ENCODE measurements at regions not wholly inside any gene's neighbourhood (a gene's known extent, or its start where the extent isn't known, plus 50 kb on each side); places are given as distances from the start of the nearest gene placed in this dataset.
"Not testable (repeated sequence)": the region's sequence is repeated elsewhere in the genome, so short reads cannot be mapped to it uniquely, and the experiment has no call there.

DNA sequence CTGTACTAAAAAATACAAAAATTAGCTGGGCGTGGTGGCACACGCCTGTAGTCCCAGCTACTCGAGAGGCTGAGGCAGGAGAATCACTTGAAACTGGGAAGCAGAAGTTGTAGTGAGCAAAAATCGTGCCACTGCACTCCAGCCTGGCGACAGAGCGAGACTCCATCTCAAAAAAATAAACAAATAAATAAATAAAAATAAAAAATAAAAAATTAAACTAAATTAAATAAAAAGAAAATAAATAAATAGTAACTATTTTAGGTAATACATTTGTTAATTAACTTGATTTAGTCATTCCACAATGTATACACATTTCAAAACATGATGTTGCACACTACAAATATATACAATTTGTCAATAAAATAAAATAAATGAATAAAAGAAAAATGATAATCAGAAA lies 116.3 kb upstream of the RFX3 start:
- H3K9me3 Mint-ChIP-seq; H3K4me1 Mint-ChIP-seq; H3K9me3 ChIP-seq (ENCODE audit: control insufficient read depth in 1 of 2, low read length in 2 of 2); H3K27me3 Mint-ChIP-seq; H3K27me3 ChIP-seq (ENCODE audit: insufficient read depth, low read length); H3K36me3 Mint-ChIP-seq; H3K36me3 ChIP-seq (ENCODE audit: insufficient read depth, low read length); H3K4me1 ChIP-seq (ENCODE audit: insufficient read depth, low read length); CTCF ChIA-PET (ENCODE audit: partially characterized antibody); H3K27ac Mint-ChIP-seq; H3K4me3 Mint-ChIP-seq; intact Hi-C loops (cut with micrococcal nuclease); DNase-seq; H3K27ac ChIP-seq (ENCODE audit: low read depth, low read length); POLR2A ChIA-PET (ENCODE audit: partially characterized antibody); H3K4me3 ChIP-seq (ENCODE audit: low read length in 2 of 2): not testable (repeated sequence)

DNA sequence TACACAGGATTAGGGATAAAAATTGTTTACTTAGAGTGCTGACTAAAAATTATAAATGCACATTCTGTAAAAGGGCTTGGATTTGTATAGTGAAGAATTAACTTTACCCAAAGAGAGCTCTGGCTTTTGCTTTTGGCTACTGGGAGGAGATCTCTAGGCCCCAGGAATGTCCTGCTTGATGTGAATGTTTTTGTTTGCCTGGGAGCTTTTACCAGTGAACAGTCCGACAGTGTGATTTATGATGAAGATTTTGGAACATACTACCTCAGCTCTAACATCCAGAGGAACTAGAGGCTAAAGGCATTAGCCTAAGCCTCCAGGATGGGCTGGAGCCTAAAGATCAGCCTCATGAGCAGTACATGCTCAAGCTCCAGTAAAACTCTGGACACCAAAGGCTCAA lies 103.7 kb upstream of the RFX3 start:
- Mint-ChIP-seq H3K36me3 (peaks cover 18 to 38% of the 10 kb centered on the region in 2 donors), H3K27me3 (no peaks in the 10 kb centered on the region), H3K27ac (no peak overlapping the region), H3K4me1 (no peaks in the 10 kb centered on the region), H3K4me3 (no peak overlapping the region), H3K9me3 (peaks cover 0 to 12% (median 4%) of the 10 kb centered on the region in 8 donors)
- H3K4me1 ChIP-seq (ENCODE audit: insufficient read depth, low read length) = no peaks in the 10 kb centered on the region
- no peak overlapping the region for H3K27ac ChIP-seq (ENCODE audit: low read depth, low read length)
- no peak overlapping the region for H3K4me3 ChIP-seq (ENCODE audit: low read length in 2 of 2)
- no peaks in the 10 kb centered on the region for H3K36me3 ChIP-seq (ENCODE audit: insufficient read depth, low read length)
- ChIA-PET CTCF (ENCODE audit: partially characterized antibody) (no interaction called here), POLR2A (ENCODE audit: partially characterized antibody) (no interaction called here)
- no peak for DNase-seq
- intact Hi-C loops (cut with micrococcal nuclease) = no loop called here
- no peaks in the 10 kb centered on the region for H3K9me3 ChIP-seq (ENCODE audit: control insufficient read depth in 1 of 2, low read length in 2 of 2)
- no peaks in the 10 kb centered on the region for H3K27me3 ChIP-seq (ENCODE audit: insufficient read depth, low read length)

- peaks cover 0 to 12% (median 4%) of the 10 kb centered on the region in 8 donors for H3K9me3 Mint-ChIP-seq
- H3K4me1 Mint-ChIP-seq = no peaks in the 10 kb centered on the region
- no peak overlapping the region for H3K27ac ChIP-seq (ENCODE audit: low read depth, low read length)
- no peak overlapping the region for H3K4me3 Mint-ChIP-seq
- H3K4me1 ChIP-seq (ENCODE audit: insufficient read depth, low read length) = no peaks in the 10 kb centered on the region
- H3K36me3 Mint-ChIP-seq = peaks cover 22 to 46% of the 10 kb centered on the region in 2 donors
- no peak overlapping the region for H3K27ac Mint-ChIP-seq
- no peak for DNase-seq
- H3K27me3 Mint-ChIP-seq = no peaks in the 10 kb centered on the region
- H3K27me3 ChIP-seq (ENCODE audit: insufficient read depth, low read length) = no peaks in the 10 kb centered on the region
- CTCF ChIA-PET (ENCODE audit: partially characterized antibody) = no interaction called here
- POLR2A ChIA-PET (ENCODE audit: partially characterized antibody) = no interaction called here
- H3K4me3 ChIP-seq (ENCODE audit: low read length in 2 of 2) = no peak overlapping the region
- no peaks in the 10 kb centered on the region for H3K9me3 ChIP-seq (ENCODE audit: control insufficient read depth in 1 of 2, low read length in 2 of 2)
- intact Hi-C loops (cut with micrococcal nuclease) = no loop called here
- H3K36me3 ChIP-seq (ENCODE audit: insufficient read depth, low read length) = no peaks in the 10 kb centered on the region
Measured at GRCh38 chr9:3628239-3628638, 102.4 kb upstream of the RFX3 start.

GRCh38 chr9:3608011-3608410 lies 82.2 kb upstream of the RFX3 start:
- intact Hi-C loops (cut with micrococcal nuclease) = no loop called here
- ChIA-PET CTCF (ENCODE audit: partially characterized antibody) (no interaction called here), POLR2A (ENCODE audit: partially characterized antibody) (no interaction called here)
- H3K9me3 Mint-ChIP-seq = peaks cover 0 to 3% (median 0%) of the 10 kb centered on the region in 8 donors
- peaks cover 0 to 27% of the 10 kb centered on the region in 2 donors for H3K36me3 Mint-ChIP-seq
- no peak for DNase-seq
- Histone ChIP-seq H3K9me3 (ENCODE audit: control insufficient read depth in 1 of 2, low read length in 2 of 2) (no peaks in the 10 kb centered on the region), H3K4me3 (ENCODE audit: low read length in 2 of 2) (no peak overlapping the region), H3K27me3 (ENCODE audit: insufficient read depth, low read length) (no peaks in the 10 kb centered on the region), H3K27ac (ENCODE audit: low read depth, low read length) (no peak overlapping the region), H3K4me1 (ENCODE audit: insufficient read depth, low read length) (no peaks in the 10 kb centered on the region), H3K36me3 (ENCODE audit: insufficient read depth, low read length) (no peaks in the 10 kb centered on the region)
- no peaks in the 10 kb centered on the region for H3K27me3 Mint-ChIP-seq
- H3K27ac Mint-ChIP-seq = no peak overlapping the region
- H3K4me3 Mint-ChIP-seq = no peak overlapping the region
- no peaks in the 10 kb centered on the region for H3K4me1 Mint-ChIP-seq

DNA sequence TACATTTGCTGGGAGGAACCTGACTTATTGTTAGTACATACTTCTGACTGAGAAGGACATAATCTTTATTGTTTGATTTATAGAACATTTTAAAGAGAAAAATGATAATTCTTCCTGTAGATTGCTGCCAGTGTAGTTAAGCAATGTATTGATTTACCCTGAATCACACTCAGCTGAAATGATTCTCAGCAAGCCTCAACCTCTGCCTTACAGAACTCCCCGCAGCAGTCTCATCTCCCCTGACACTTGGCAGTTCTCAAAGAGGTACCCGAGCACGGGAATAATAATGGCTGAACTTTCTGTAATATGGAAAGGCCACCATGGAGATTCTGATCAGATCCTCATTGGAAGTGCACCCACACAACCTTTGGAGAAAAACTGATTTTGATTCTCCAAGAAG lies 74.9 kb upstream of the RFX3 start:
- Histone ChIP-seq H3K27ac (ENCODE audit: low read depth, low read length) (no peak overlapping the region), H3K27me3 (ENCODE audit: insufficient read depth, low read length) (no peaks in the 10 kb centered on the region), H3K36me3 (ENCODE audit: insufficient read depth, low read length) (no peaks in the 10 kb centered on the region), H3K9me3 (ENCODE audit: control insufficient read depth in 1 of 2, low read length in 2 of 2) (no peaks in the 10 kb centered on the region), H3K4me1 (ENCODE audit: insufficient read depth, low read length) (no peaks in the 10 kb centered on the region), H3K4me3 (ENCODE audit: low read length in 2 of 2) (no peak overlapping the region)
- POLR2A ChIA-PET (ENCODE audit: partially characterized antibody) = no interaction called here
- Mint-ChIP-seq H3K9me3 (no peaks in the 10 kb centered on the region), H3K27me3 (no peaks in the 10 kb centered on the region), H3K4me1 (no peaks in the 10 kb centered on the region), H3K4me3 (no peak overlapping the region), H3K36me3 (no peaks in the 10 kb centered on the region), H3K27ac (no peak overlapping the region)
- intact Hi-C loops (cut with micrococcal nuclease) = no loop called here
- CTCF ChIA-PET (ENCODE audit: partially characterized antibody) = no interaction called here
- DNase-seq = no peak

- ChIA-PET POLR2A (ENCODE audit: partially characterized antibody) (no interaction called here), CTCF (ENCODE audit: partially characterized antibody) (no interaction called here)
- no peak overlapping the region for H3K4me3 Mint-ChIP-seq
- no peak overlapping the region for H3K27ac ChIP-seq (ENCODE audit: low read depth, low read length)
- intact Hi-C loops (cut with micrococcal nuclease) = no loop called here
- H3K36me3 ChIP-seq (ENCODE audit: insufficient read depth, low read length) = no peaks in the 10 kb centered on the region
- no peak for DNase-seq
- H3K27ac Mint-ChIP-seq = no peak overlapping the region
- no peaks in the 10 kb centered on the region for H3K4me1 Mint-ChIP-seq
- no peaks in the 10 kb centered on the region for H3K27me3 Mint-ChIP-seq
- H3K9me3 Mint-ChIP-seq = no peaks in the 10 kb centered on the region
- H3K27me3 ChIP-seq (ENCODE audit: insufficient read depth, low read length) = no peaks in the 10 kb centered on the region
- no peaks in the 10 kb centered on the region for H3K9me3 ChIP-seq (ENCODE audit: control insufficient read depth in 1 of 2, low read length in 2 of 2)
- no peak overlapping the region for H3K4me3 ChIP-seq (ENCODE audit: low read length in 2 of 2)
- no peaks in the 10 kb centered on the region for H3K4me1 ChIP-seq (ENCODE audit: insufficient read depth, low read length)
- H3K36me3 Mint-ChIP-seq = no peaks in the 10 kb centered on the region
Measured at GRCh38 chr9:3597792-3598191, 72.0 kb upstream of the RFX3 start.

GRCh38 chr9:3586066-3586465 lies 60.3 kb upstream of the RFX3 start:
- CTCF ChIA-PET (ENCODE audit: partially characterized antibody) = no interaction called here
- H3K36me3 Mint-ChIP-seq = peaks cover 32 to 35% of the 10 kb centered on the region in 2 donors
- DNase-seq = no peak
- intact Hi-C loops (cut with micrococcal nuclease) = no loop called here
- Histone ChIP-seq H3K9me3 (ENCODE audit: control insufficient read depth in 1 of 2, low read length in 2 of 2) (no peaks in the 10 kb centered on the region), H3K36me3 (ENCODE audit: insufficient read depth, low read length) (no peaks in the 10 kb centered on the region), H3K4me1 (ENCODE audit: insufficient read depth, low read length) (no peaks in the 10 kb centered on the region), H3K27me3 (ENCODE audit: insufficient read depth, low read length) (no peaks in the 10 kb centered on the region), H3K4me3 (ENCODE audit: low read length in 2 of 2) (no peak overlapping the region), H3K27ac (ENCODE audit: low read depth, low read length) (no peak overlapping the region)
- no peak overlapping the region for H3K4me3 Mint-ChIP-seq
- H3K4me1 Mint-ChIP-seq = no peaks in the 10 kb centered on the region
- POLR2A ChIA-PET (ENCODE audit: partially characterized antibody) = no interaction called here
- peaks cover 10 to 78% (median 62%) of the 10 kb centered on the region in 8 donors for H3K9me3 Mint-ChIP-seq
- H3K27ac Mint-ChIP-seq = no peak overlapping the region
- H3K27me3 Mint-ChIP-seq = no peaks in the 10 kb centered on the region

DNA sequence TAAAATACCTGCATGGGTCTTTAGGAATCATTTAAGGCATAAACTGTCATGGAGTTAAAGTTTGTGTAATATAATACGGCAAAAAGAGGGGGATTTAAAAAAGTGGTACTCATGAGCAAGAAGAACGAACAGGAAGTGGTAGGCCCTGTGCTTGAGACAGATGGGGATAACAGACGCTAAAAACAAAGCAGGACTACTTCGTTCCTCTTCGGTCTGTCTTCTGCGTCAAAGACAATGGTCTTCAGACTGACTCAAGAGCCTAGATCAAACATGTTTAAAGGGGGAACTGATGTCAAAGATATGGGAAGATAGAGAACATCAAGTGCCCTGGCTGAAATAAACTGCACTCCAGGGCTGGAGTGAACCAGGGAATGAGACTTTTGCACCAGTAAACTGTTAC lies 59.8 kb upstream of the RFX3 start:
- ChIA-PET POLR2A (ENCODE audit: partially characterized antibody) (no interaction called here), CTCF (ENCODE audit: partially characterized antibody) (no interaction called here)
- no peak overlapping the region for H3K4me3 Mint-ChIP-seq
- DNase-seq = no peak
- H3K27ac Mint-ChIP-seq = no peak overlapping the region
- peaks cover 10 to 78% (median 63%) of the 10 kb centered on the region in 8 donors for H3K9me3 Mint-ChIP-seq
- H3K27me3 Mint-ChIP-seq = no peaks in the 10 kb centered on the region
- intact Hi-C loops (cut with micrococcal nuclease) = no loop called here
- no peaks in the 10 kb centered on the region for H3K4me1 ChIP-seq (ENCODE audit: insufficient read depth, low read length)
- H3K9me3 ChIP-seq (ENCODE audit: control insufficient read depth in 1 of 2, low read length in 2 of 2) = no peaks in the 10 kb centered on the region
- peaks cover 34 to 35% of the 10 kb centered on the region in 2 donors for H3K36me3 Mint-ChIP-seq
- no peaks in the 10 kb centered on the region for H3K4me1 Mint-ChIP-seq
- H3K27me3 ChIP-seq (ENCODE audit: insufficient read depth, low read length) = no peaks in the 10 kb centered on the region
- H3K4me3 ChIP-seq (ENCODE audit: low read length in 2 of 2) = no peak overlapping the region
- H3K36me3 ChIP-seq (ENCODE audit: insufficient read depth, low read length) = no peaks in the 10 kb centered on the region
- H3K27ac ChIP-seq (ENCODE audit: low read depth, low read length) = no peak overlapping the region
